PC-3 (cell line): ENCODE measurements at regions not wholly inside any gene's neighbourhood (a gene's known extent, or its start where the extent isn't known, plus 50 kb on each side); places are given as distances from the start of the nearest gene placed in this dataset.

Source experiments
- ATAC-seq: fragments of 200-7000 bp; cut with Tn5 transposase; 2 replicates; pipeline ENCODE4 v1.9.1; 2020; ENCODE audit warnings: mild to moderate bottlenecking, moderate library complexity
- BruUV-seq: library from RNA; stranded (reverse); fragments of 400-500 nt; replicated peaks from 2 replicates; lab custom pipeline; 2021; lab: Mats Ljungman, UMichigan
- CTCF ChIA-PET: fragments of 300-600 bp; sonication (Branson Sonifier 250); formaldehyde crosslinking; loops from one replicate; lab custom pipeline; 2022; ENCODE audit warnings: antibody characterized with exemption; lab: Charles Lee
- POLR2A ChIA-PET: fragments of 300-600 bp; sonication (Branson Sonifier 250); formaldehyde crosslinking; loops from one replicate; lab custom pipeline; 2022; ENCODE audit warnings: antibody characterized with exemption; ENCODE audit not compliant: unreplicated experiment; lab: Charles Lee
- DNase-seq: peaks from one replicate; pipeline ENCODE4 v3.0.0-alpha.2; 2015
- H2AFZ ChIP-seq: fragments of 300-600 bp; sonication (generic); 2 replicates; pipeline ENCODE4 v1.6.0; 2016; ENCODE audit warnings: antibody characterized with exemption, low read length
- H3F3A ChIP-seq: fragments of 300-600 bp; sonication (generic); one replicate; pipeline ENCODE4 v1.6.0; 2017; ENCODE audit warnings: antibody characterized with exemption, low read length, control low read depth, mild to moderate bottlenecking; ENCODE audit not compliant: unreplicated experiment
- H3K27ac ChIP-seq: fragments of 300-600 bp; sonication (generic); 2 replicates; pipeline ENCODE4 v1.5.1; 2016; ENCODE audit warnings: mild to moderate bottlenecking, low read length
- H3K27me3 ChIP-seq: fragments of 300-600 bp; sonication (generic); 2 replicates; pipeline ENCODE4 v1.6.1; 2016; ENCODE audit warnings: low read length, mixed read lengths
- H3K36me3 ChIP-seq: fragments of 300-600 bp; sonication (generic); 2 replicates; pipeline ENCODE4 v1.6.1; 2016; ENCODE audit warnings: low read depth, mixed run types, low read length, mixed read lengths
- H3K4me1 ChIP-seq: fragments of 300-600 bp; sonication (generic); 2 replicates; pipeline ENCODE4 v1.5.1; 2016; ENCODE audit warnings: low read length; ENCODE audit not compliant: insufficient read depth
- H3K4me2 ChIP-seq: fragments of 300-600 bp; sonication (generic); 2 replicates; pipeline ENCODE4 v1.6.0; 2016; ENCODE audit warnings: low read length
- H3K4me3 ChIP-seq: fragments of 300-600 bp; sonication (generic); 2 replicates; pipeline ENCODE4 v1.5.1; 2016; ENCODE audit warnings: mild to moderate bottlenecking, low read length, mixed read lengths
- H3K79me2 ChIP-seq: fragments of 300-600 bp; sonication (generic); 2 replicates; pipeline ENCODE4 v1.6.1; 2017; ENCODE audit warnings: low read length, mixed read lengths
- H3K9ac ChIP-seq: fragments of 300-600 bp; sonication (generic); 2 replicates; pipeline ENCODE4 v1.6.0; 2016; ENCODE audit warnings: mild to moderate bottlenecking, low read length
- H3K9me2 ChIP-seq: fragments of 300-600 bp; sonication (generic); replicated peaks from 2 replicates; pipeline ENCODE4 v1.6.1; 2016; ENCODE audit warnings: mixed run types, low read length, mixed read lengths
- H3K9me3 ChIP-seq: fragments of 300-600 bp; sonication (generic); 2 replicates; pipeline ENCODE4 v1.6.1; 2016; ENCODE audit warnings: low read length, mixed read lengths
- H4K20me1 ChIP-seq: fragments of 300-600 bp; sonication (generic); 2 replicates; pipeline ENCODE4 v1.6.1; 2016; ENCODE audit warnings: low read length, mixed read lengths
- CTCF ChIP-seq: fragments of 300-600 bp; sonication (generic); conservative IDR thresholded peaks from 2 replicates; pipeline ENCODE4 v1.5.1; 2017; ENCODE audit warnings: antibody characterized with exemption, low read depth, mild to moderate bottlenecking, low read length
- EZH2 ChIP-seq: fragments of 300-600 bp; sonication (generic); IDR thresholded peaks from one replicate; pipeline ENCODE4 v1.6.1; 2017; ENCODE audit warnings: antibody characterized with exemption, mild to moderate bottlenecking, low read length; ENCODE audit not compliant: unreplicated experiment
- EZH2phosphoT487 ChIP-seq: fragments of 300-600 bp; sonication (generic); IDR thresholded peaks from 2 replicates; pipeline ENCODE4 v1.6.1; 2018; ENCODE audit warnings: mild to moderate bottlenecking, antibody characterized with exemption, low read length, borderline replicate concordance
- intact Hi-C: fragments of 100-400 bp; cut with micrococcal nuclease; formaldehyde crosslinking; loops from 2 replicates; pipeline ENCODE4 v1.9.0; 2023

DNA sequence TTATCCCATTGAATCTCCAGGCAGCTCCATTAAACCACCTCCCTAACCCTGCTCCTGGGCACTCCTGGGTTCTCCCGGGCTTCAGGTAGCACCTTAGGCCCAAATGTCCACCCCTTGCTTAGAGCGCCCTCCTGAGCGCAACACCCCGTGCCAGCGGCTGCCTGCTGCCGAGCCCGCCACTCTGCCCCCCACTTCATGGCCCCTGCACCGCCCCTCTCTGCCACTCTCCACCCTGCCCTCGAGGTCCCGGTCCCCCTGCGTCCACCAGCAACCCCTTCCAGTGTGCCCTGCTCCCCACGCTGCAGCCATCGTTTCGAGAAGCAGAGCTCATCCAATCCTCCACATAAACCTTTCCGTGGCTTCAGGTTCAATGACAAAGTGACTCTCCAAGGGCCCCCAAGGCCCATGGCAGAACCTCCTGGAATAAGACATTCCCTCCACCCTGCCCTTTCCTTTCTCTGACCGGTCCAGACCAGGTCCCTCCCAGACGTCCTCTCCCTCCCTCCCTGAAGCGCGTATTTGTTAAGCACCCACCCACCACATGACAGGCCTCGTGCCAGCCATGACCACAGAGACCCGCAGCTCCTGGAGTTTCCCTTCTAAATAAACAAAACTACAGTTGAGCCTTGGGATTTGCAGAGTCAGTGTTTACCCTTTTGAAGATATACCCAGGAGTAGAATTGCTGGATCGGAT is 66.6 kb downstream of the ARHGEF18 start:
- ChIA-PET POLR2A (no interaction called here), CTCF (no interaction called here)
- intact Hi-C loops: no loop called here
- Histone ChIP-seq H3K4me2 (no peak overlapping the region), H3K36me3 (peaks cover 4% of the 10 kb centered on the region; the same call in 1 of the 2 replicates), H3K4me3 (no peak overlapping the region), H3K27me3 (no peaks in the 10 kb centered on the region), H3K9me3 (no peaks in the 10 kb centered on the region), H3K27ac (no peak overlapping the region), H3K79me2 (peaks cover 72% of the 10 kb centered on the region), H2AFZ (no peak overlapping the region), H4K20me1 (0 out of 2 replicates have a peak, but pooled peaks cover 5% of the 10 kb centered on the region), H3F3A (no peaks in the 10 kb centered on the region), H3K4me1 (no peaks in the 10 kb centered on the region), H3K9ac (no peak overlapping the region), H3K9me2 (no peaks in the 10 kb centered on the region)
- TF ChIP-seq CTCF: no peak
- TF ChIP-seq EZH2: no peak
- TF ChIP-seq EZH2phosphoT487: no peak
- ATAC-seq: peak; percentile 22; the same call in 1 of the 2 replicates
- no peak for DNase-seq
- no TSS peak for BruUV-seq

- Histone ChIP-seq H3K9me3 (no peaks in the 10 kb centered on the region), H3K27ac (no peak overlapping the region)
- POLR2A ChIA-PET: no interaction called here
Measured at GRCh38 chr19:7415857-7416371, 67.2 kb downstream of the ARHGEF18 start.

More at GRCh38 chr19:7415857-7416371, 67.2 kb downstream of the ARHGEF18 start:
- H3K36me3 ChIP-seq: peaks cover 4% of the 10 kb centered on the region; the same call in 1 of the 2 replicates
- BruUV-seq: no TSS peak
- H3K79me2 ChIP-seq: peaks cover 79% of the 10 kb centered on the region
- TF ChIP-seq EZH2 (no peak), CTCF (no peak), EZH2phosphoT487 (no peak)
- no peaks in the 10 kb centered on the region for H3F3A ChIP-seq
- 0 out of 2 replicates have a peak, but pooled peaks cover 5% of the 10 kb centered on the region for H4K20me1 ChIP-seq
- H3K4me3 ChIP-seq: no peak overlapping the region
- DNase-seq: no peak
- no peaks in the 10 kb centered on the region for H3K4me1 ChIP-seq
- intact Hi-C loops: no loop called here
- H2AFZ ChIP-seq: no peak overlapping the region
- no peak for ATAC-seq
- no peaks in the 10 kb centered on the region for H3K27me3 ChIP-seq
- H3K9ac ChIP-seq: no peak overlapping the region
- H3K9me2 ChIP-seq: no peaks in the 10 kb centered on the region
- no peak overlapping the region for H3K4me2 ChIP-seq
- CTCF ChIA-PET: no interaction called here
